ENCODE measurements at regions not wholly inside any gene's neighbourhood (a gene's known extent, or its start where the extent isn't known, plus 50 kb on each side); places are given as distances from the start of the nearest gene placed in this dataset.
A peak's percentile ranks its signal among the peaks of the same experiment; 100 is the strongest.

- Histone ChIP-seq H3K79me1 (ENCODE audit: low read depth, low read length) (no peaks in the 10 kb centered on the region), H2BK120ac (replicated peaks; ENCODE audit: low read depth, low read length) (peak overlapping the region; percentile 39), H4K20me1 (replicated peaks in 1 of 2; ENCODE audit: control insufficient read depth in 1 of 2, insufficient read depth in 2 of 2, low read length in 2 of 2) (no peaks in the 10 kb centered on the region), H3K4me3 (ENCODE audit: extremely low read depth in 1 of 4, insufficient read depth in 2 of 4, low read depth in 3 of 4, low read length in 4 of 4) (peak overlapping the region in 1 of 4 experiments; percentile 18; a peak in 1 of 8 replicates), H3K56ac (replicated peaks; ENCODE audit: insufficient read length, low read depth, low read length) (no peak overlapping the region), H2BK5ac (ENCODE audit: low read depth, low read length) (peak overlapping the region; percentile 11; the same call in 1 of the 2 replicates), H3K23ac (ENCODE audit: insufficient read length) (no peak overlapping the region), H2BK12ac (ENCODE audit: low read depth, low read length) (peak overlapping the region; percentile 30; the same call in 1 of the 2 replicates), H2AFZ (ENCODE audit: low read length) (no peak overlapping the region), H3K4me1 (replicated peaks in 1 of 4; ENCODE audit: control insufficient read depth in 3 of 4, insufficient read depth in 4 of 4, low read length in 3 of 4) (peaks cover 0 to 18% (median 9%) of the 10 kb centered on the region in 4 experiments), H3K36me3 (ENCODE audit: control insufficient read depth in 2 of 4, insufficient read depth in 4 of 4, low read length in 3 of 4) (no peaks in the 10 kb centered on the region), H2BK20ac (ENCODE audit: low read length) (peak overlapping the region; percentile 8; the same call in 1 of the 2 replicates), H2AK5ac (ENCODE audit: low read depth, low read length) (no peak overlapping the region), H3K18ac (ENCODE audit: extremely low read depth, low read length) (no peak overlapping the region), H3K27me3 (replicated peaks in 1 of 4; ENCODE audit: control insufficient read depth in 3 of 4, extremely low read depth in 1 of 4, insufficient read depth in 3 of 4, low read length in 3 of 4) (no peaks in the 10 kb centered on the region), H4K5ac (ENCODE audit: insufficient read length, low read depth, low read length) (no peak overlapping the region), H3K4me2 (ENCODE audit: insufficient read depth in 1 of 2, low read depth in 2 of 2, low read length in 2 of 2) (peak overlapping the region in 1 of 2 experiments; percentile 43; a peak in 2 of 4 replicates), H3K9ac (replicated peaks in 1 of 4; ENCODE audit: extremely low read depth in 1 of 4, low read depth in 3 of 4, low read length in 3 of 4) (no peak overlapping the region), H3K27ac (ENCODE audit: low read depth, low read length) (no peak overlapping the region), H3K4ac (replicated peaks; ENCODE audit: insufficient read length, low read depth, low read length) (no peak overlapping the region), H4K91ac (replicated peaks; ENCODE audit: insufficient read length, low read length) (no peak overlapping the region), H4K8ac (ENCODE audit: extremely low read depth, insufficient read depth, low read length) (no peak overlapping the region), H3K9me3 (ENCODE audit: insufficient read depth in 2 of 2, low read depth in 1 of 2, low read length in 1 of 2) (no peaks in the 10 kb centered on the region), H2BK15ac (ENCODE audit: low read length) (no peak overlapping the region), H3K23me2 (ENCODE audit: low read depth, low read length) (no peaks in the 10 kb centered on the region), H3K79me2 (ENCODE audit: control insufficient read depth in 1 of 2, insufficient read depth in 2 of 2, low read length in 2 of 2) (no peaks in the 10 kb centered on the region), H3K14ac (ENCODE audit: insufficient read length) (no peak overlapping the region)
- ChIA-PET POLR2A (ENCODE audit: partially characterized antibody) (no interaction called here), CTCF (ENCODE audit: partially characterized antibody) (interaction anchor here (1.2 kb wide), 1 partner anchor 15 kb away, joined by 3 read pairs; no protein-coding TSS in a partner anchor)
- no peak for DNase-seq (ENCODE audit: low read depth in 1 of 2, low spot score in 2 of 2)
- WGBS, 2 experiments (ENCODE audit: extremely low coverage in 1 of 2, insufficient coverage in 1 of 2, insufficient read length in 1 of 2, insufficient replicate concordance in 2 of 2, low coverage in 1 of 2, low lambda C conversion rate in 2 of 2, missing lambda C conversion rate in 1 of 2), result 81% methylated on average over 4 of the region's 4 CpGs; no CpG with 5 or more reads in 1 of the 2 experiments
- FAIRE-seq, result peak; percentile 28
- TF ChIP-seq NRF1 (IDR thresholded peaks at IDR 0.05; ENCODE audit: low read depth, low read length), result no peak
- no peak for TF ChIP-seq USF2 (IDR thresholded peaks at IDR 0.05; ENCODE audit: low read length)
These were observed 80.3 kb upstream of the SKAP2 start for GRCh38 chr7:26944501-26945358.
